Stimulated activated CD4-positive, alpha-beta T cell treated with anti-CD3 and anti-CD28 coated beads, Interleukin-12 subunit alpha, Interleukin-12 subunit beta, amount 100 ng/mL, for 48 hours (primary cell): ENCODE measurements at regions not wholly inside any gene's neighbourhood (a gene's known extent, or its start where the extent isn't known, plus 50 kb on each side); places are given as distances from the start of the nearest gene placed in this dataset.

Experiments
- DNase-seq, 3 donors: peaks; one replicate each; pipeline ENCODE4 v3.0.0-alpha.2; 2020; ENCODE audit warnings: low read depth in 2 of 3, low spot score in 1 of 3

GRCh38 chr5:1748271-1748670, 51.4 kb downstream of the MRPL36 start:
- no peak for DNase-seq

GRCh38 chr5:1747803-1748085, 51.9 kb downstream of the MRPL36 start:
- no peak for DNase-seq

GRCh38 chr5:1747079-1747802, 52.4 kb downstream of the MRPL36 start:
- no peak for DNase-seq

- no peak for DNase-seq
These were observed 53.1 kb downstream of the MRPL36 start for GRCh38 chr5:1746371-1747078.

GRCh38 chr5:1745796-1746370, 53.8 kb downstream of the MRPL36 start:
- no peak for DNase-seq

GRCh38 chr5:1745123-1745795, 54.4 kb downstream of the MRPL36 start:
- DNase-seq = no peak

- DNase-seq = no peak
These were observed 55.1 kb downstream of the MRPL36 start for GRCh38 chr5:1744393-1745122.

- DNase-seq = no peak
These were observed 55.9 kb downstream of the MRPL36 start for GRCh38 chr5:1743769-1744085.

GRCh38 chr5:1743061-1743768, 56.4 kb downstream of the MRPL36 start:
- no peak for DNase-seq

GRCh38 chr5:1737790-1738405, 61.7 kb downstream of the MRPL36 start:
- peak in 2 of 3 donors; percentile 14 to 60 for DNase-seq

- no peak for DNase-seq
These were observed 62.5 kb downstream of the MRPL36 start for GRCh38 chr5:1736889-1737711.

- DNase-seq = no peak
These were observed 63.6 kb downstream of the MRPL36 start for GRCh38 chr5:1736065-1736464.

- DNase-seq = no peak
These were observed 64.2 kb downstream of the MRPL36 start for GRCh38 chr5:1735320-1735970.

GRCh38 chr5:1734908-1735289, 64.7 kb downstream of the MRPL36 start:
- DNase-seq = no peak

- DNase-seq = no peak
These were observed 65.2 kb downstream of the MRPL36 start for GRCh38 chr5:1734271-1734907.

- DNase-seq = no peak
These were observed 66.3 kb downstream of the MRPL36 start for GRCh38 chr5:1733369-1733768.

- DNase-seq = no peak
These were observed 66.7 kb downstream of the MRPL36 start for GRCh38 chr5:1732945-1733344.

GRCh38 chr5:1732238-1732941, 67.2 kb downstream of the MRPL36 start:
- no peak for DNase-seq
